Renal cortex interstitium (tissue), 11 donors: ENCODE measurements at regions not wholly inside any gene's neighbourhood (a gene's known extent, or its start where the extent isn't known, plus 50 kb on each side); places are given as distances from the start of the nearest gene placed in this dataset.
"Not testable (repeated sequence)": the region's sequence is repeated elsewhere in the genome, so short reads cannot be mapped to it uniquely, and the experiment has no call there.

Source experiments
- DNase-seq, 11 donors: peaks; one replicate each; pipeline ENCODE4 v3.0.0-alpha.2; 2013; ENCODE audit warnings: low read depth in 9 of 11, low spot score in 4 of 11; ENCODE audit errors: extremely low read depth in 1 of 11

- no peak for DNase-seq
Observed at GRCh38 chr5:51646482-51646881, 263.2 kb downstream of the ISL1 start.

GRCh38 chr5:51650824-51651223 is 267.6 kb downstream of the ISL1 start:
- DNase-seq = no peak

GRCh38 chr5:51651476-51651875 is 268.2 kb downstream of the ISL1 start:
- DNase-seq = peak in 8 of 11 donors; percentile 1 to 31 (median 14)

GRCh38 chr5:51651889-51652288 is 268.6 kb downstream of the ISL1 start:
- DNase-seq = no peak

GRCh38 chr5:51652980-51653379 is 269.7 kb downstream of the ISL1 start:
- DNase-seq = no peak

- DNase-seq = no peak
Observed at GRCh38 chr5:51657340-51658240, 274.3 kb downstream of the ISL1 start.

- DNase-seq = no peak
Observed at GRCh38 chr5:51661646-51662265, 278.5 kb downstream of the ISL1 start.

- DNase-seq = no peak
Observed at GRCh38 chr5:51664491-51665250, 281.4 kb downstream of the ISL1 start.

- DNase-seq = no peak
Observed at GRCh38 chr5:51665251-51665593, 282.0 kb downstream of the ISL1 start.

GRCh38 chr5:51669095-51669494 is 285.8 kb downstream of the ISL1 start:
- DNase-seq = no peak

- DNase-seq = no peak
Observed at GRCh38 chr5:51678330-51678729, 295.1 kb downstream of the ISL1 start.

- no peak for DNase-seq
Observed at GRCh38 chr5:51679286-51679685, 296.0 kb downstream of the ISL1 start.

GRCh38 chr5:51684794-51685355 is 301.6 kb downstream of the ISL1 start:
- DNase-seq = no peak

GRCh38 chr5:51685419-51685818 is 302.2 kb downstream of the ISL1 start:
- no peak for DNase-seq

- DNase-seq = no peak
Observed at GRCh38 chr5:51686622-51687021, 303.4 kb downstream of the ISL1 start.

GRCh38 chr5:51691538-51692079 is 308.4 kb downstream of the ISL1 start:
- no peak for DNase-seq

- DNase-seq = no peak
Observed at GRCh38 chr5:51694826-51695225, 311.6 kb downstream of the ISL1 start.

GRCh38 chr5:51696122-51696521 is 312.9 kb downstream of the ISL1 start:
- no peak for DNase-seq

- DNase-seq = not testable (repeated sequence)
Observed at GRCh38 chr5:51702046-51702445, 318.8 kb downstream of the ISL1 start.
